GM21381 (cell line): ENCODE measurements at regions not wholly inside any gene's neighbourhood (a gene's known extent, or its start where the extent isn't known, plus 50 kb on each side); places are given as distances from the start of the nearest gene placed in this dataset.
"Not testable (repeated sequence)": the region's sequence is repeated elsewhere in the genome, so short reads cannot be mapped to it uniquely, and the experiment has no call there.

ENCODE experiments used
- ATAC-seq: cut with Tn5 transposase; IDR thresholded peaks from one replicate; pipeline ENCODE4 v1.9.1; 2021; ENCODE audit warnings: mild to moderate bottlenecking, moderate library complexity; ENCODE audit not compliant: unreplicated experiment

DNA sequence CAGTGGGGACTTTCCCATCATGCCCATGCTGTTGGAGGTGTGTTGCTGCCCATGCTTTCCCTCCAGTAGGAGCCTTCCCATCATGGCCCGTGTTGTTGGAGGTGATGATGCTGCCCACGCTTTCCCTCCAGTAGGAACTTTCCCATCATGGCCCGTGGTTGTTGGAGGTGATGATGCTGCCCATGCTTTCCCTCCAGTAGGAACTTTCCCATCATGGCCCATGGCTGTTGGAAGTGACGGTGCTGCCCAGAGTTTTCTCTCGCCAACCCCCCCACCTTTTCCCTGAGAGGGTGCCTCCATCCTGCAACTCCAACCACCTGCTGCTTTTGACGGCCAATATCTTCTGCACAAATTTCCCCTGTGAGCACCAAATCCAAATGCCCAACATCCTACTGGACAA lies 205.7 kb downstream of the TOMM20 start:
- ATAC-seq = no peak

DNA sequence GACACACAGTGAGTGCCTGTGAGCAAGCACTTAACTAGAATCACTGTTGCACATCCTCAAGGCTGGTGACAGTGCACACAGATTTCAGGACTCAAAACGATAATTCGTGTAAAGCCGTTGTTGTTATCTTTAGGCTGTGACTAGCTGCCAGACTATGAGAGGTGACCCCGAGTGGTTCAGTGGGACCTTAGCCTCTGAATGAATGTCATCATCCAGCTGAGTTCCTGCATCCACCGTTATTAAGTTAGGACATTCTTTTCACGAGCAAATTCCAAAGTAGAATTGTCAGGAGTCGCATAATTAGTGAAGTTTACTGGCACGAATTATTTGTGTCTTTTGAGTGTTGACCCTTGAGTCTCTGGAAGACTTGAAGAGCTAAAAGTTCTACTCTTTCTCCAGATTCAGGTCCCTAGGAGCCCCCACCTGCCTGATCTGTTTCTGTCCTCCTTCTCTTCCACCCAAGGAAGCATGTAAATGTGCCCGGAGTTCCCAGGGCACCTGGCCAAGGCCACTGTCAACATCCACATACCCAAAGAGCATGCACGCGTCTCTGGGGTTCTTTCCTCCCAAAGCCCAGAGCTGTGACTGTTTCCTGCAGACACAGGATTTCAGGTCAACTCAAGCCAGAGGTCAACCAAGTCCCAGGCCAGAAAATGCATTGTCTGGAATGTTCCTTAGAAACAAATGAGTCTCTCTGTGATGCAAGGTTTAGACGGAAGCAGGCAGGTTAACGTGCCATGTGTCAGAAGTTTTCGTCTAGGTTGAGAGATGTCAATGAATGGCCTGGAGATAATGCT lies 207.2 kb downstream of the TOMM20 start:
- ATAC-seq = no peak

DNA sequence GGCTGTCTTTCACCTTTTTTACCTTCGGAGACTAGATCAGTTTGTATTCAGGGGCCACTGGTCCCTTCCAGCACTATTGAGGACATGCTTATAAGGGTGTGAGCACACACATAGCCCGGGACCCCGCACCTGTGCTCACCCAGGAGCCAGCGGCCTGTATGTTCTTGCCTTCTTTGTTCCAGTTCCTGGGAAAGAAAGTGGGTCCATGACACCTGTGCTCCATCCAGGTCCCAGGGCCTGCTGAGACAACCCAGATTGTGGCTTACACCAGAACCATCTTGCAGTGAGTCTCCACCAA lies 207.8 kb downstream of the TOMM20 start:
- no peak for ATAC-seq

DNA sequence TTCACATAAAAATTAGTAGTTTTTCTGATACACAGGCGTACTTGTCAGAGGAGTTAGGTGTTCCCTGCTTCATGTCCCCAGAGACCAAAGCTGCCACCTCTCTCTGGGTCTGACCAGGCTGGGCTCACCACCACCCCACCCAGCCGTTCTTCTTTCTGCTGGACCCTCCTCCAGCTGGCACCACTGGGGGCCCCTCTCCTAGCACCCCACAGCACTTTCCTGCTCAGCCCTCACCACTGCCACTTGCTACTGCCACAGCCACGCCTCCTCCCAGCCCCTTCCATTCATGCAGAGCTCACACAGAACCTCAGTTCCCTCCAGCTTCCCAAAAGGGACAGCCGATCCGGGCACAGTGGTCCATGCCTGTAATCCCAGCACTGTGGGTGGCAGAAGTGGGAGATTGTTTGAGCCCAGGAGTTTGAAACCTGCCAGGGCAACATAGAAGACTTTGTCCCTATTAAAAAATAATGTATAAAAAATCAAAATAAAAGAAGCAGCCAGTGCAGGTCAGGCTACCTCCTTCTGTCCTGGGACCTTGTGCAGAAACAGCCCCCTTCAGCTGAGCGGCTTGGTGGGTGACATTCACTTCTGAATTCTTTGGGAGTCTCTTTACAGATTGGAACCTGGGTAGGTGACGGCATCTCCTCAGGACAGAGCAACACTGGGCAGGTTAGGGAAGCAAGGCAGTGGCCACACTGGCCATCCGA lies 208.3 kb downstream of the TOMM20 start:
- no peak for ATAC-seq

DNA sequence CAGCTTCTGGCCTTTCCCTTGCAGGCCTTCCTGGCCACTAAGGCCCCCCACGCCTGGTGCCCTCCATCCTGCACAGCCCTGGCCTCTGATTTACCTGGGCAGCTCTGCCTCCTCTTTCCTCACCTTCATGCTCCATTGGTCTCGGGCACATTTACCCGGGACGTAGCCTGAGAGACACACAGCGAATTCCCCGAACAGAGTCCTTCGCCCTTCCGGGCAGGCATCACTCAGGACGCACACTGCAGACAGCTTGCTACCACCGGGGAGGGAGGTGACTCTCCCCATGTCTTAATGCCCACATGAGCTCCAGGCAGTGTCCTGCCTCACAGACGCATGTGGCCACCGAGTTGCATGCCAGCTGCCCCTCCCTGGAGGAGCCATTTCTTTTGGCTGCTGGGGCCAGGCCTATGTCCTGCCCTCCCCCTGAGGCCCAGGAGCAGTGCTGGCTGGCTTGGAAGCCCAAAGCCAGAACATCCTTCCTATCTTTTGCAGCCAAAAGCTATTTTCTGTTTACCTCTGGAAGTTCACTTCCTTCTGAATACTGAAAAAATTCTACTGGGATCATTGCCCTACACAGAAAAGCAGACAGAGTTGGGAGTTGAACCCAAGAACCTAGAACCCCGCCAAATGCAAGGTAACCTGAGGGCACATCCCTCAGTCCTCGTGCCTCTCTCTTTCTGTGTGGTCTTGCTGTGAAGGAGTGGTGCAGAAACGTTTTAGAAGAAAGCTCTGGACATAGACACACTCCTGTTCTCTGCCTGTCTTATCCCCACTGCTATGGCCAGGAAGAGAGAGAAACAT lies 209.5 kb downstream of the TOMM20 start:
- ATAC-seq = no peak

DNA sequence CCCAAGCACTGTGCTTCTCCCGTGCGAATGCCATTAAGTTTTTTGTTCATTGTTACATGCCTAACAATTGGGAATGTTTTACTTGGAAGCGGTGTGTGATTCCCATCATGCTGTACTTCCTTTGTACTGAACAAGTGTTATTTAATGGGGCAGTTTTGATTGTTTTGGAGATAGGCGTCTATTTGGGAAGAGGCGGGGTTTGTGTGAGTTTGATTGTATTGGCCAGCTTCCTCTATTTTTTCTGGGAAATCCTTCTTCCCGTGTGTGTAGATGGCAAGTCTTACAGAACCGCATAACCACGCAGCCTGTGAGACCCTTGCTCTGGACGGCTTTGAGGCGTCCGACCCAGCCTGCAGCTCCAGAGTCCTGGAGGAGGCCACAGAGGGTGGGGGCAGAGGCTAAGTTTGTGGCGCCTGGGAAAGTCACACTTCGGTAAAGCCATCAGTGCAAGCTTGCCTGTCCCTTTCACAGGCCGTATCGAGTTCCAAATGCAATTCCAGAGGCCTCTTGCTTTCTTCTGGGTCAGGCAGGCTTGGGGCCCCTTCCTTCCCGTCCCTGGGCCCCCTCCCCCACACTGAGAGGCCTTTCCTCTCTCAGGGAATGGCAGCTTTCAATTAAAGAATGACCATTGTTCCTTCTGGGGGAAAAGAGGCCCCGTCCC lies 210.3 kb downstream of the TOMM20 start:
- ATAC-seq = no peak

DNA sequence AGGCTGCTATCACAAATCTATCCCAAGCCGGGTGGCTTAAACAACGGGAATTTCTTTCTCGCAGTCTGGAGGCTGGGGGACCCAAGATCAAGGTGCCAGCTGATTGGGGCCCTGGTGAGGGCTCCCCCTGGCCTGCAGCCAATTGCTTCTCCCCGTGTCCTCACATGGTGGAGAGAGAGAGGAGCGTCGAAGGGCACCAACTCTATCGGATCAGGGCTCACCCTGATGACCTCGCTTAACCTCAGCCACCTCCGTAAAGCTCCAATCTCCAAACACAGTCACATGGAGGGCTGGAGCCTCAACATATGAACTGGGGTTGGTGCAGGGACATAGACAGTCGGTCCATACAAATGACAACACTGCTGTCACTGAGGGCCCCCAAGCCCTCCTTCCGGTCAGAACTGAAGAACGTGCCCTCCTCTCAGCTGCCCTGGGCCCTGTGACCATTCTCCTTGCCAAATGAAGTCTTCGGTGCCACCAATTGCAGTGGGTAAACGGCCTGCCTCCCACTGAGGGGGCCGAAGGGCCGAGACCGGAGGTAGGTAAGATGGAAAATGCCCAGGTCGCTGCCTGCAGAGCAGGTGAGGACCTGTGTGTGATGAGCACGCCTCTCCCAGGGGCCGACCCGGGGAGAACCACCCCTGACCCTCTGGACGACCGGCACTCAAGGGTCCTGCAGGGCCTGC lies 211.0 kb downstream of the TOMM20 start:
- no peak for ATAC-seq

DNA sequence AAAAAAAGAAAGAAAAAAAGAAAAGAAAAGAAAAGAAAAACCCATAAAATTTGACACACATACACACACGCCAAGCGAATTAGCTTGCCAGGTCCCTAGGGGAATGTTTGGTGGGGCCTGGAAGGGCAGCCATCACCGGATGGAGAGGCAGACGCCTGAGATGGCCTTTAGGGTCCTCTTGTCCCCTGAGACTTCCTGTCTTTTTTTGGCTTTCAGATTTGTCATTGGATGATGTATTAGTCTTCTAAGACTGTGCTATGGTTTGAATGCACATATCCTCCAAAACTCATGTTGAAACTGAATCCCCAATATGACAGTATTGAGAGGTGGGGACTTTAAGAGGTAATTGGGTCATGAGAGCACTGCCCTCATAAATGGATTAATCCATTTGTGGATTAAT lies 211.8 kb downstream of the TOMM20 start:
- no peak for ATAC-seq

DNA sequence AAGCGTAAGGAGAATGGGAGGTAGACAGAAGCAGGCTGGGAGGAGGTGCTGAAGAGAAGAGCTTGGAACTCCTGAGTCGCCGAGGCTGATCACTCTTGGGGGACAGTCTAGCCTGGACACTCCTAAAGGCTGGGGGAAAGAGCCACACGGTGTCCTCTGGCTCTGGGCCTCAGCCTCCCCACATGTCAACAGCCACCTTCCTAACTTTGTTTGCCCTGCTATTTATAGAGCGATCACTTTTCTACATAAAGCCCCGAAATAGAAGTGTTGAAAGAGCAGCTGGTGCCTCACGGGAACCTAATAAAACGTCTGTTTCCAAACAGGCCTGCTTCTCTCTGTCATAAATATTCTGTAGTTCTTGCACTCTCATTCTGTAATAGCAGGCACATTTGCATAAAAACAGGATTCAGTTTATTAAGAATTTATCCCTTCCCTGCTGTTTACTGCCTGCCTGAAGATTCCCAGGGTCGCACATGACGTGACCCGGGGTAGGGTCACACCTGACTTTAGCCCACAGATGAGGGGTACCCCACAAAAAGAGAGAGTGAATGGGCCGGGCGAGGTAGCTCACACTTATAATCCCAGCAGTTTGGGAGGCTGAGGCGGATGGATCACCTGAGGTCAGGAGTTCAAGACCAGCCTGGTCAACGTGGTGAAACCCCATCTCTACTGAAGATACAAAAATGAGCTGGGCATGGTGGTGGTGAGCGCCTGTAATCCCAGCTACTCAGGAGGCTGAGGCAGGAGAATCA lies 212.5 kb downstream of the TOMM20 start:
- no peak for ATAC-seq

DNA sequence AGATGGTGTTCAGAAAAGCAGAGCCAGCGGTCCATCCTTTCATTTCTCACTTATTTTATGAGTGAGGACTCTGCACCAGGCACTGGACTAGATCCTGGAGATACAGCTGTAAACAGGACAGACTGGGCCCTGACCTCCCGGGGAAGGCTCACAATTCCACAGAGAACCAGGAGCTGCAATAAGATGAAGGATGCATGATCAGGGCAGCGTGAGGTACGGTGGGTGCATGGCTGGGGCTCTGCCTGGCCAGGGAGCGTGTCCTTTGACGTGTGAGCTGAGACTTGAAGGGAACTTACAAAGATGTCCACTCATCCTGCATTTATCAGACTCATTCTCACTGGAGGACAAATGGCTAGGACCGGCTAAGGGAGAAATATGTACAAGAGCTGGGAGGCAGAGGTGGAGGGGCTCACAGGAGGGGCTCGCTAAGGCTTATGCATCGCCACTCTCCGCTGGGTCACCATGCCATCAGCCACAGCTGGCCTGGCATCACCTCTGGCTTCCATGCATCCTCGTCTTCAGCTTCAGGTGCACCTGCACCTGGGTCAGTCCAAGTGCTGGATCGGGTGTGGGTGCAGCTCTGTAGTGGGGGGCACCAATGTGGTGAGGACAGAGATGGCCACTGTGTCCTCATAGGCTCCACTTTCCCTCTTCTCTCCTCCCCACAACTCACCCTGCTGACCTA lies 213.9 kb downstream of the TOMM20 start:
- ATAC-seq = no peak

DNA sequence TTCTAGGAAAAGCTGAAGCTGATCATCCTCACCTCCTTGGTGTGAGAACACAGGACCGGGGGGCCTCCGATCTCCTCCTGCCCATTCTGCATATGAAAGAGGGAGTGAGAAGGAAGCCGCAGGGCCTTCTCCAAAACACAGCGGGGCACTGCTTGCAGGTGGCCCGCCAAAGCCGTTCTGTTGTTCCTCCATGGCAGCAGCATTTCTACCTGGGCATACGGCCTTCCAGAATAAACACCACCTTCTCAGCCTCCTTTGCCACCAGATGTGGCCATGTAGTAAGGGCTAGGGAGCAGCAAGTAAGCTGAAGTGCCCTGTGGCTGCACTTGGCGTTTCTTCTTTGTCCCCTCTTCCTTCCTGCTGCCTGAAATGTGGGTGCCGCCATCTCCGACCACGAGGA lies 214.9 kb downstream of the TOMM20 start:
- ATAC-seq = no peak

DNA sequence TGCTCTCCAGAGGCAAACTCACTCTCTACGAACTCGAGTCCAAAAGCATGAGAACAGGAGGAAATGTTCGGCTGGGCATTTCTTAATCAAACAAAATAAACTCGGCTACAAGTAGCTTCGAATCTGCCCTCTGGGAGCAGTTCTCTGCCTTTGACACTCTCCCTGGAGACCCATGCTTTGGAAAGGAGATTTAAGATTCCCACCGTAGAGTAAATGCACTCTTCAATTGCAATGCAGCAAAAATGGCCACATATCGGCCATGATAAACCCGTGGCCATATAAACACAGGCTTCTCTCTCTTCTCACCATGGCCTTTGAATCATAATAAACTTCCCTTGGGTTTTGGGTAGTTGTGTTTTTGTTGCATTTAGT lies 215.4 kb downstream of the TOMM20 start:
- ATAC-seq = no peak

DNA sequence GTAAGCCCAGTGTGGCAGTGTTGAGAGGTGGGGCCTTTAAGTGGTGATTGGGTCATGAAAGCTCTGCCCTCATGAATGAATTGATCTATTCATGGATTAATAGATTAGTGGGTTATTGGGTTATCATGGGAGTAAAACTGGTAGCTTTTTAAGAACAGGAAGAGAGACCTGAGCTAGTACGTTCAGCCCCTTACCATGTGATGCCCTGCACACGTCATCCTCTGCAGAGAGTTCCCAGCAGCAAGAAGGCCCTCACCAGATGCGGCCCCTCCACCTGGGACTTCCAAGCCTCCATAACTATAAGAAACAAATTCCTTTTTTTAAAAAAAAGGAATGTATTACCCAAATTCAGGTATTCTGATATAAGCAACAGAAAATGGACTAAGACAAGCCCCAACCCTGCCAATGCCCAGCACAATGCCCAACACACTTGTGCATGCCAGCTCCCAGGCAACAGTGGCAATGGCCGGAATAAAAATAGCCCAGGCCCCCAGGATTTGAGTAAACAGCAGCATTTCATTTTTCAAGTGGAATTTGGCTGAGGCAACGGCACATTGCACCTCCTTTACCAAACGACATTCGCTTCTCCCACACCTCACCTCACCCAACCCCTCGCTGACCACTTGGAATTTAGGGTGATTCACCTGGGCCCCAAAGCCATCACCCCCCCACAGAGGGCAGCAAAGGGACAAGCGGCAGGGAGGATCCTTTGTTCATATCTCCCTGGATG lies 215.9 kb downstream of the TOMM20 start:
- no peak for ATAC-seq

DNA sequence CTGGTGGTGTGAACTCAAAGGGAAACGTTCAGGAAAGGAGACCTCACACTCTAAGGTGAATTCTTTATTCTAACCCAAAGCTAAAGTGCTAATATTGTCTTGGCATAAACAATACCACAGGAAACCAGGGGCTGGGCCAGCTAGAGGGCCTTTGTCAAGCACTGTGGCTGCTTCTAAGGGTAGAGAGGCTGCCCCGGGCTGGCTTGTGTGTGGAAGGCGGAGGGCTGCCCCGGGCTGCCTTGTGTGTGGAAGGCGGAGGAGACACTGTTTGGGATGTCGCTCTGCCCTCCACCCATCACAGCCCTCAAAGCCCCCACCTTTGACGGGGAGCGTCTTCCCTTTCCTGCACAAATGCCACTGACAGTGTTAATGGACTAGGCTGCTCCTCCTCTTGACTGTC lies 216.8 kb downstream of the TOMM20 start:
- no peak for ATAC-seq

DNA sequence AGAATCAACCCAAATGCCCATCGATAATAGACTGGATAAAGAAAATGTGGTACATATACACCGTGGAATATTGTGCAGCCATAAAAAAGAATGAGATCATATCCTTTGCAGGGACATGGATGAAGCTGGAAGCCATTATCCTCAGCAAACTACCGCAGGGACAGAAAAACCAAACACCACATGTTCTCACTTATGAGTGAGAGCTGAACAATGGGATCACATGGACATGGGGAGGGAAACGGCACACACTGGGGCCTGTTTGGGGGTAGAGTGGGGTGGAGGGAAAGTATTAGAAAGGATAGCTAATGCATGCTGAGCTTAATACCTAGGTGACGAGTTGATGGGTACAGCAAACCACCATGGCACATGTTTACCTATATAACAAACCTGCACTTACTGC lies 217.5 kb downstream of the TOMM20 start:
- ATAC-seq = not testable (repeated sequence)

DNA sequence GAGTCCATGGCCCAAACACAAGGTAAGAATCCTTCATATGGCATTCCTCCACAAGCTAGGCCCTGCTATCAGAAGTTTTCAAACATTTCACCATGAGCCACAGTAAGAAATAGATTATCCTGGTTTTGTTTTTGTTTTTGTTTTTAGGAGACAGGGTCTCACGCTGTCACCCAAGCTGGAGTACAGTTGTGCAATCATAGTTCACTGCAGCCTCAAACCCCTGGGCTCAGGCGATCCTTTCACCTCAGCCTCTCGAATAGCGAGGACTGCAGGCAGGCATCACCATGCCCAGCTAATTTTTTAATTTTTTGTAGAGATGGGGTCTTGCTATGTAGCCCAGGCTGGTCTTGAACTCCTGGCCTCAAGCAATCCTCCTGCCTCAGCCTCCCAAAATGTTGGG lies 218.8 kb downstream of the TOMM20 start:
- no peak for ATAC-seq

DNA sequence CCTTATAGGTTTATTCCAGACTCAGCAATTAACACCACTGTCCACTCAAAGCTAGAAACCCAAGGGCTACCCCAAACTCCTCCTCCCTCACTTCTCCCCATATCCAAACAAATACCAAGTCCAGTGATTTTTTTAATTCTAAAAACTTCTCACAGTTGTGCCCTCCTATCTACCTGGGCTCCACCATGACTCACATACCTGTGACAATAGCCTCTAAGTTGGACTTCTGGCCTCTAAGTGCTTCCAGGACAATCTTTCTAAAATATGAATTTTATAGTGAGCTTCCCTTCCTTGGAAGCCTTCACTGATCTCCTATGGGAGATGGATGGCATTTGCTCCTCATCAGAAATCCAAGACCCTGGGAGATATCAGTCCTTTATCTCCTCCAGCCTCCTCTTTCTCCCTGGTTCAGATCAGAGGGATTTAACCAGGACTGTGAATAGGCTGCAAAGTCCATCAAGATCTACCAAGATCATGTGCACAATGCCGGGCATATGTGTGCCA lies 219.3 kb downstream of the TOMM20 start:
- no peak for ATAC-seq

DNA sequence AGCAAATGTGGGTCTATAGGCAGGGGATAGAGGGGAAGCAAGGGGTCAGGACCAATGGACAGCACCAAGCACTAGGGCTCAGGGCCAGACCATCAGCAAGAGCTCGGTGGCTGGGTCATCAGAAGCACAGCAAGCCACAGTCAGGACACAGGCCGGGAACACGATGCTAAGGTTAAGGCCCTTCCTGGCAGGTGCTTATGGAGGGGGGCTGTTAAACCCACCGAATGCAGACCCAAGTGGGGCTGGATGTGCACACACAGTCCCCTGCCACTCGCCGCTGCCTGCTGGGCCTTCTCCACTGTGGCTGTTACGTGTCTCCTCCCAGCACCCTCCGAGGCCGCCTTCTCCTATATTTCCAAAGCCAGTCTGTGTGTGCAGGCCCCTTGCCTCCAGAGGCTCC lies 220.1 kb downstream of the TOMM20 start:
- no peak for ATAC-seq

DNA sequence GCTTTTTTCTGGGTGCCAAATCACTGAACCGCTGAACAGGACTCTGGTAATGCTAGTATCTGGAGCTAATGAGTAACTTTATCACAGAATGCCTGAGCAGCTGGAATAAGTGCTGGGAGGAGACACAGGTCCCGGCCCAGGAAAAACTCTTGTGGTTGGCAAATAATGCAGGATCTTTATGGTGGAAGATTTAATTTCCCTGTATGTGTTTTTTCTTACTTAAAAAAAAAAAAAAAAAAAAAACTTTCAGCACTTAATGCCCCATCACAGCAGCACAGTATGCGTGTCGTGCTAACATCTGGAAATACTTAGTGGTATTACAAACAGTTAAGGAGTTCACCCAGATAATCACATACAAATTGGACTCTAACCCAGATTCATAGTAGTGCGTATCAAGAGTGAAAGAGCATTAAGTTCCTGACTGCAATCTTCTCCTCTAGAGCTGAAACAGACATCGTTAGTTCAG lies 220.7 kb downstream of the TOMM20 start:
- ATAC-seq = no peak
